HepG2 (cell line): ENCODE measurements at regions not wholly inside any gene's neighbourhood (a gene's known extent, or its start where the extent isn't known, plus 50 kb on each side); places are given as distances from the start of the nearest gene placed in this dataset.

Experiments
- ATAC-seq: fragments of 200-7000 bp; cut with Tn5 transposase; 3 replicates; pipeline ENCODE4 v1.9.1; 2020; ENCODE audit warnings: mild to moderate bottlenecking, moderate library complexity
- BruUV-seq: library from RNA; stranded (reverse); fragments of 400-500 nt; replicated peaks from 2 replicates; lab custom pipeline; 2021; lab: Mats Ljungman, UMichigan
- CTCF ChIA-PET: fragments of 300-600 bp; formaldehyde crosslinking; extraction: SDS; loops from one replicate; lab custom pipeline; 2021; ENCODE audit warnings: low total read pairs, inconsistent platforms, low intra/inter-chr PET ratio; lab: Yijun Ruan, JAX
- POLR2A ChIA-PET: fragments of 350-600 bp; sonication (Branson Sonifier 250); formaldehyde crosslinking; loops from one replicate; lab custom pipeline; 2020; ENCODE audit warnings: antibody characterized with exemption, inconsistent platforms; lab: Yijun Ruan, JAX
- DNase-seq: peaks from one replicate; pipeline ENCODE4 v3.0.0-alpha.2; 2015; ENCODE audit warnings: low spot score
- FAIRE-seq: peaks from 3 replicates; lab custom pipeline; 2011; peaks lifted over from hg19 to GRCh38; lab: Jason Lieb, UNC
- H2AFZ ChIP-seq: one replicate; pipeline ENCODE4 v1.6.1; 2011; ENCODE audit warnings: low read length, inconsistent platforms
- H3K27ac ChIP-seq: fragments of 300-600 bp; 3 replicates; pipeline ENCODE4 v1.8.0; 2011; ENCODE audit warnings: mixed run types, mild to moderate bottlenecking, mixed read lengths, low read length, inconsistent platforms; ENCODE audit not compliant: insufficient read depth; ENCODE audit errors: extremely low read length
- H3K27me3 ChIP-seq, 2 experiments: fragments of 200-600 bp in 1 of 2; 2 replicates in 1 of 2; 3 replicates in 1 of 2; pipeline versions ENCODE4 v1.6.0 to v1.8.0; 2011; ENCODE audit warnings: low read length in 2 of 2, mild to moderate bottlenecking in 2 of 2, moderate library complexity in 2 of 2, inconsistent platforms in 1 of 2; ENCODE audit not compliant: insufficient read depth in 2 of 2, control insufficient read depth in 1 of 2
- H3K36me3 ChIP-seq, 2 experiments: fragments of 200-600 bp in 1 of 2; replicated peaks in 1 of 2; 2 replicates in 1 of 2; 3 replicates in 1 of 2; pipeline versions ENCODE4 v1.5.1 to v1.8.0; 2011; ENCODE audit warnings: low read length in 2 of 2, inconsistent platforms in 1 of 2; ENCODE audit not compliant: insufficient read depth in 2 of 2, control insufficient read depth in 1 of 2
- H3K4me1 ChIP-seq: 2 replicates; pipeline ENCODE4 v1.5.1; 2012; ENCODE audit warnings: low read length, inconsistent platforms; ENCODE audit not compliant: insufficient read depth
- H3K4me2 ChIP-seq: 2 replicates; pipeline ENCODE4 v1.6.0; 2011; ENCODE audit warnings: low read depth, low read length, inconsistent platforms
- H3K4me3 ChIP-seq, 3 experiments: fragments of 200-600 bp in 1 of 3; sonication (generic), shearing (Covaris generic) in 1 of 3; replicated peaks in 1 of 3; 2 replicates each; pipeline ENCODE4 v1.5.1; 2011 to 2016; ENCODE audit warnings: low read length in 3 of 3, inconsistent platforms in 2 of 3, low read depth in 2 of 3, mild to moderate bottlenecking in 2 of 3, control low read depth in 1 of 3, mixed read lengths in 1 of 3; ENCODE audit not compliant: insufficient read depth in 1 of 3
- H3K79me2 ChIP-seq: one replicate; pipeline ENCODE4 v1.6.1; 2011; ENCODE audit warnings: low read length, inconsistent platforms; ENCODE audit not compliant: insufficient read depth
- H3K9ac ChIP-seq: 2 replicates; pipeline ENCODE4 v1.6.0; 2011; ENCODE audit warnings: mild to moderate bottlenecking, low read depth, low read length, inconsistent platforms; ENCODE audit not compliant: insufficient read depth
- H3K9me3 ChIP-seq: 2 replicates; pipeline ENCODE4 v1.5.1; 2012; ENCODE audit warnings: mild to moderate bottlenecking, low read length
- H4K20me1 ChIP-seq: 2 replicates; pipeline ENCODE4 v1.6.0; 2011; ENCODE audit warnings: inconsistent platforms, mild to moderate bottlenecking, low read length, moderate library complexity; ENCODE audit not compliant: insufficient read depth
- ISL2 ChIP-seq: sonication (generic); formaldehyde crosslinking; IDR thresholded peaks from 2 replicates; pipeline ENCODE4 v1.5.0; 2020; ENCODE audit warnings: missing genetic modification reagents
- MAFF ChIP-seq: IDR thresholded peaks from 2 replicates; pipeline ENCODE4 v1.6.1; 2011; ENCODE audit warnings: low read depth, low read length, improper control_type of control experiment
- MAFK ChIP-seq, 2 experiments: IDR thresholded peaks in 1 of 2; conservative IDR thresholded peaks in 1 of 2; 2 replicates each; pipeline ENCODE4 v1.6.1; 2011; ENCODE audit warnings: improper control_type of control experiment in 2 of 2, low read length in 2 of 2
- NFATC3 ChIP-seq: sonication (generic); formaldehyde crosslinking; IDR thresholded peaks from 2 replicates; pipeline ENCODE4 v1.5.1; 2020; ENCODE audit warnings: mild to moderate bottlenecking, missing genetic modification reagents
- NR2F6 ChIP-seq, 2 experiments: IDR thresholded peaks; 2 replicates each; pipeline ENCODE4 v1.6.1; 2016; ENCODE audit warnings: antibody characterized with exemption in 1 of 2, mild to moderate bottlenecking in 1 of 2
- ZNF138 ChIP-seq: sonication (generic); formaldehyde crosslinking; IDR thresholded peaks from 2 replicates; pipeline ENCODE4 v1.5.0; 2020; ENCODE audit warnings: mild to moderate bottlenecking, low read depth, missing genetic modification reagents
- ZNF318 ChIP-seq: sonication (generic); formaldehyde crosslinking; IDR thresholded peaks from 2 replicates; pipeline ENCODE4 v1.4.0; 2020; ENCODE audit warnings: mild to moderate bottlenecking, missing genetic modification reagents
- WGBS: methylation state at CpG from one replicate; pipeline ENCODE4 v1.1.6; 2017; ENCODE audit warnings: low lambda C conversion rate; 5-methylcytosine and 5-hydroxymethylcytosine counted together
- in situ Hi-C: cut with HindIII; loops from 2 replicates; pipeline ENCODE4 v1.10.0; 2017; ENCODE audit warnings: low pct_unique_long_range_greater_than_20kb; ENCODE audit not compliant: extremely low pct_ligation_motif_present
- intact Hi-C: fragments of 100-400 bp; cut with micrococcal nuclease; formaldehyde crosslinking; loops from one replicate; pipeline ENCODE4 v1.10.0; 2022; ENCODE audit not compliant: unreplicated experiment

- BruUV-seq: no TSS peak
- H3K79me2 ChIP-seq: no peaks in the 10 kb centered on the region
- ATAC-seq: no peak
- no peak overlapping the region for H3K27ac ChIP-seq
- in situ Hi-C loops (no loop called here), intact Hi-C loops (no loop called here)
- no peaks in the 10 kb centered on the region for H3K27me3 ChIP-seq
- 34% methylated on average over 4 of the region's 4 CpGs for WGBS
- no peak overlapping the region for H3K9ac ChIP-seq
- H3K9me3 ChIP-seq: no peaks in the 10 kb centered on the region
- no peak overlapping the region for H3K4me2 ChIP-seq
- ChIA-PET CTCF (no interaction called here), POLR2A (no interaction called here)
- no peaks in the 10 kb centered on the region for H4K20me1 ChIP-seq
- no peak overlapping the region for H2AFZ ChIP-seq
- TF ChIP-seq MAFF: peak; percentile 51
- no peak for TF ChIP-seq ISL2
- peak; percentile 20 to 67; a peak in 2 of 4 replicates for TF ChIP-seq MAFK (conservative IDR thresholded peaks at IDR 0.05 in 1 of 2, IDR thresholded peaks at IDR 0.05 in 1 of 2; ENCODE audit: low read length in 2 of 2)
- no peak for TF ChIP-seq NFATC3
- H3K36me3 ChIP-seq: no peaks in the 10 kb centered on the region
- no peaks in the 10 kb centered on the region for H3K4me1 ChIP-seq
- H3K4me3 ChIP-seq: no peak overlapping the region
- FAIRE-seq: no peak
- DNase-seq: no peak
Measured at GRCh38 chrY:18891994-18892393, 118.5 kb upstream of the HSFY2 start.

- H2AFZ ChIP-seq: no peak overlapping the region
- no peak overlapping the region for H3K27ac ChIP-seq
- no peaks in the 10 kb centered on the region for H4K20me1 ChIP-seq
- no peak overlapping the region for H3K4me3 ChIP-seq
- 5% methylated on average over 2 of the region's 2 CpGs for WGBS
- no TSS peak for BruUV-seq
- POLR2A ChIA-PET: no interaction called here
- no peaks in the 10 kb centered on the region for H3K36me3 ChIP-seq
- H3K79me2 ChIP-seq: no peaks in the 10 kb centered on the region
- H3K4me1 ChIP-seq: no peaks in the 10 kb centered on the region
- no peak for FAIRE-seq
- intact Hi-C loops: no loop called here
- H3K4me2 ChIP-seq: no peak overlapping the region
- in situ Hi-C loops: no loop called here
- CTCF ChIA-PET: no interaction called here
- H3K9ac ChIP-seq: no peak overlapping the region
- H3K9me3 ChIP-seq: no peaks in the 10 kb centered on the region
- no peaks in the 10 kb centered on the region for H3K27me3 ChIP-seq
- DNase-seq: no peak
- ATAC-seq: no peak
- TF ChIP-seq ZNF318 (CRISPR knock-in tag) (no peak), ZNF138 (no peak), MAFF (peak; percentile 60), NR2F6 (IDR thresholded peaks at IDR 0.05) (no peak), NR2F6 (CRISPR knock-in tag; IDR thresholded peaks at IDR 0.05) (no peak)
Measured at GRCh38 chrY:18889548-18889947, 116.0 kb upstream of the HSFY2 start.
